ENCODE measurements at regions not wholly inside any gene's neighbourhood (a gene's known extent, or its start where the extent isn't known, plus 50 kb on each side); places are given as distances from the start of the nearest gene placed in this dataset.
A peak's percentile ranks its signal among the peaks of the same experiment; 100 is the strongest.

GRCh38 chr1:58284225-58284510, 262.4 kb downstream of the OMA1 start:
- intact Hi-C loops (cut with DNase I): no loop called here
- no peak overlapping the region for H3K4me3 ChIP-seq
- H3K27me3 ChIP-seq: no peaks in the 10 kb centered on the region
- H3K36me3 ChIP-seq: no peaks in the 10 kb centered on the region
- no peaks in the 10 kb centered on the region for H3K9me3 ChIP-seq
- peaks cover 0 to 24% (median 10%) of the 10 kb centered on the region in 4 donors for H3K4me1 ChIP-seq
- H3K27ac ChIP-seq: no peak overlapping the region
- no peak for TF ChIP-seq POLR2A (IDR thresholded peaks at IDR 0.05)
- peak in 3 of 4 donors; percentile 21 to 46 (median 45) for ATAC-seq
- no peak for DNase-seq

- peak; percentile 93 to 97 (median 94) for ATAC-seq
- Histone ChIP-seq H3K27ac (peak overlapping the region; percentile 40 to 63 (median 45)), H3K9me3 (no peaks in the 10 kb centered on the region), H3K27me3 (no peaks in the 10 kb centered on the region), H3K36me3 (no peaks in the 10 kb centered on the region), H3K4me1 (peaks cover 0 to 24% (median 10%) of the 10 kb centered on the region in 4 donors), H3K4me3 (no peak overlapping the region)
- DNase-seq: peak in 1 of 3 donors; percentile 45
- 29% methylated on average over 6 of the region's 6 CpGs for WGBS (ENCODE audit: insufficient coverage, low coverage, low lambda C conversion rate, missing lambda C conversion rate)
- TF ChIP-seq CTCF (IDR thresholded peaks at IDR 0.05) (no peak), POLR2A (IDR thresholded peaks at IDR 0.05) (no peak)
- intact Hi-C loops (cut with DNase I): no loop called here
Measured at GRCh38 chr1:58283388-58284224, 262.9 kb downstream of the OMA1 start.

- H3K4me3 ChIP-seq: no peak overlapping the region
- no peaks in the 10 kb centered on the region for H3K27me3 ChIP-seq
- H3K27ac ChIP-seq: peak overlapping the region; percentile 40 to 63 (median 45)
- WGBS (ENCODE audit: insufficient coverage, low coverage, low lambda C conversion rate, missing lambda C conversion rate): 38% methylated on average over 6 of the region's 7 CpGs
- ATAC-seq: peak; percentile 47 to 75 (median 58)
- TF ChIP-seq CTCF (IDR thresholded peaks at IDR 0.05): no peak
- no peak for TF ChIP-seq POLR2A (IDR thresholded peaks at IDR 0.05)
- no peak for DNase-seq
- no peaks in the 10 kb centered on the region for H3K9me3 ChIP-seq
- H3K36me3 ChIP-seq: no peaks in the 10 kb centered on the region
- peaks cover 0 to 24% (median 10%) of the 10 kb centered on the region in 4 donors for H3K4me1 ChIP-seq
- intact Hi-C loops (cut with DNase I): no loop called here
Measured at GRCh38 chr1:58282623-58283387, 263.7 kb downstream of the OMA1 start.

- no peaks in the 10 kb centered on the region for H3K36me3 ChIP-seq
- H3K4me1 ChIP-seq: no peaks in the 10 kb centered on the region
- no peak for ATAC-seq
- H3K9me3 ChIP-seq: no peaks in the 10 kb centered on the region
- intact Hi-C loops (cut with DNase I): no loop called here
- no peak overlapping the region for H3K27ac ChIP-seq
- no peak overlapping the region for H3K4me3 ChIP-seq
- DNase-seq: no peak
- no peaks in the 10 kb centered on the region for H3K27me3 ChIP-seq
- WGBS (ENCODE audit: insufficient coverage, low coverage, low lambda C conversion rate, missing lambda C conversion rate): 72% methylated on average over 3 of the region's 3 CpGs
- TF ChIP-seq POLR2A (IDR thresholded peaks at IDR 0.05): no peak
- no peak for TF ChIP-seq CTCF (IDR thresholded peaks at IDR 0.05)
Measured at GRCh38 chr1:58266242-58266641, 280.3 kb downstream of the OMA1 start.

GRCh38 chr1:58264462-58264861, 282.1 kb downstream of the OMA1 start:
- Histone ChIP-seq H3K27me3 (no peaks in the 10 kb centered on the region), H3K9me3 (no peaks in the 10 kb centered on the region), H3K4me3 (no peak overlapping the region), H3K4me1 (no peaks in the 10 kb centered on the region), H3K36me3 (no peaks in the 10 kb centered on the region), H3K27ac (no peak overlapping the region)
- intact Hi-C loops (cut with DNase I): no loop called here
- TF ChIP-seq POLR2A (IDR thresholded peaks at IDR 0.05) (no peak), CTCF (IDR thresholded peaks at IDR 0.05) (no peak)
- DNase-seq (no peak), ATAC-seq (no peak)
- WGBS (ENCODE audit: insufficient coverage, low coverage, low lambda C conversion rate, missing lambda C conversion rate): 35% methylated on average over 2 of the region's 2 CpGs
